GM18517 (cell line): ENCODE measurements at regions not wholly inside any gene's neighbourhood (a gene's known extent, or its start where the extent isn't known, plus 50 kb on each side); places are given as distances from the start of the nearest gene placed in this dataset.

Experiments used
- ATAC-seq: cut with Tn5 transposase; IDR thresholded peaks from one replicate; pipeline ENCODE4 v1.9.1; 2021; ENCODE audit warnings: mild to moderate bottlenecking, moderate library complexity; ENCODE audit not compliant: unreplicated experiment

DNA sequence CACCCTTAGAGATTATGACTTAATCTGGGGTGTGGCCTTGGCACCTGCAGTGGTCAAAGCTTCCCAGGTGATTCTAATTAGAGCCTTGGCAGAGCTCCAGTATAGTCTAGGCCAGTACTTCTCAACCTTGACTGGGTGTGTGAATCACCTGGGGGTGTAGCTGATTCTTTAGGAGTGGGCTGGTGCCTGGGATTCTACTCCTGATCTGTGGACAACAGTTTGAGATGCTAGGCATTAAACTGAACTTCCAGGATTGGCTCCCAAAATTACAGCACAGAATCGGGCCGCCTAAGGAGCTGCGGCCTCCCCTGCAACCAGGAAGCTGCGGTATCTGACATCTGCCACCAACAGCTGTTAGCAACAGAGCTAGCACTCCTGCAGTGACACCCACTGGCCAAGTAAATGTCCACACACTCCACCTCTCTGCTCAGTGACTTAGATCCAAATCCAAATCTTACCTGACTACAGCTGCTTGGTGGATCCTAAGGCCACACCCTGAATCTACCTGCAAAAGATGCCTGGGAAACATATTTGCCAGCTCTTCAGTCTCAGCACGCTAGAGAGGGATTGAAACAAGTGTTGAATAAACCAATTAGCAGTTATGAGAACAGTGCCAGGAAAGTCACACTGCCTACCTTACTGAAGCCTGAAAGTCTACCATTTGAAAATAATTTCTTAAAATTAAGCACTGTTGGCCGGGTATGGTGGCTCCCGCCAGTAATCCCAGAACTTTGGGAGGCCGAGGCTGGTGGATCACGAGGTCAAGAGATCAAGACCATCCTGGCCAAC is 126.7 kb downstream of the UNC5CL start:
- peak; percentile 73 for ATAC-seq

GRCh38 chr6:40910260-40910893 is 128.6 kb downstream of the UNC5CL start:
- no peak for ATAC-seq

DNA sequence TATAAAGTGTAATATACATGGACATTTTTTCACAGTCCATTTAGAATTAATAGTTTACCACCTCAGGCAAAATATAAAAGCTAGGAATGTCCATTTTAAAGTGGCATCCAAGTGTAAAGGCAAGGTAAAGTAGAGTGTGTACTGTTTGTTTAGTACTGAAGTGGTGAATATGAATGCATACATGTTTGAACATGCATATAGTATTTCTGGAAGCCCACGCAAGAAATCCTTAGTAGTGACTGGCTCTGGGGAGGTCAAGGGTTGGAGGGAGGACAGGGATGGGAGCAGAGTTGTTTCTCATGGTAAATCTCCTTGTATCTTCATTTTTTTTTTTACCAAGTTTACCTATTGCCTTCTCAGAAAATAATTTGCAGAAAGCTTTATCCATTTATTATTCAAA is 129.2 kb downstream of the UNC5CL start:
- ATAC-seq = no peak

DNA sequence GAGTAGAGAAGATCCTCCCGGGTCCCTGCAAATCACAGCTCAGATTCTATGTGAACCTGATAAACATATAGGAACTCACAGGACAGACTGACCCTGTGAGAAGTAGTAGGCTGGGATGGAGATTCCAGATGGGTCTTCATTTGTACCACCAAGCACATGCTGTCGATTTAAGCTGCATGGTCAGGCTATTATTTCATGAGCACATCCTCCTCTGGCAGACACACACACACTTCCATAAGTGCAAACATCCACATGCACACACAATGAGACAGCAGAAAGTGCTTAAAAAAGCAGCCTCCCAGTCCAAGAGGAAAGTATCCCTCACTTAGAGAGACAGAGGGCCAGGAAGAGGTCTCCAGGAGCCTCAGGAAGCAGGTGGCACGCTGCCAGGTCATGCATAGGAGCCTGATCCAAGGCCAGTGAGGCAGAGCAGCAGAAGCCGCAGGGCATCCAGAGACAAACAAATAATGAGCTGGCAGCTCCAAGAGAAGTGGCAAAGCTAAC is 131.8 kb downstream of the UNC5CL start:
- no peak for ATAC-seq

DNA sequence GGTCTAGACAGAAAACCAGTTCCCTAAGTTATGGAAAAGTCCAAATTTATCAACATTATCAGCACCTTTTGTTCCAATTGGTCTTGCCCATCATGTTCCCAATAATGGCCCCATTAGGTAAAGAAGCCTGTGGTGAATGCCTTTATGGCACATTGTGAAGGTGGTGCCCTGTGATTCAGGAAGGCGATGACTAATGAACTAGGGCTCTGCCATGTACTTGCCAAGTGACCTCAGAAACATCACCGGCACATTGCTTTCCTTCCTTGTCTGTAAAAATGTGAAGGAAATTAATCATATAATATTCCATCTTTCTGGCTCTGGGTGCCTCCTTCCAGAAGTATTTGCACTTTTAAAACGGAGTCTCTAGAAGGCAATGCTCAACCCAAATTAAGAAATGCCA is 132.3 kb downstream of the UNC5CL start:
- ATAC-seq = no peak

- no peak for ATAC-seq
Observed at GRCh38 chr6:40904583-40905194, 134.3 kb downstream of the UNC5CL start.

DNA sequence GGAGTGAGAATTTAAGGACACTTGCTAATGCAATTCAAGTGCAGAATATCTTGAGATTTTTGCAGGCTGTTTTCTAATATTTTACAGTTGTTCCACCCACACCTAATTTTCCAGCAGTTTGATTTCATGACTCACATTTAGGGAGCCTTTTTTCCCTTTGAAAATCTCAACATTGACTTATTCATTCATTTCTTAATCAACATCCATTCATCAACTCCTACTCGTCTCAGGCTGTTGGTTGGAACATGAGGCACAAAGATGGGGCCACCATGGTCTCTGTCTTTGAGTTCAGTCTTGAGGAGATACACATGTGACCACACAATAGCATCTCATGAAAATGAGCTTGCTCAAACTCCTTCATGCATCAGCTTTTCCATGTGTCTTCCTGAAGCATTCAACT is 135.6 kb downstream of the UNC5CL start:
- ATAC-seq = no peak

GRCh38 chr6:40901322-40902055 is 137.5 kb downstream of the UNC5CL start:
- no peak for ATAC-seq

DNA sequence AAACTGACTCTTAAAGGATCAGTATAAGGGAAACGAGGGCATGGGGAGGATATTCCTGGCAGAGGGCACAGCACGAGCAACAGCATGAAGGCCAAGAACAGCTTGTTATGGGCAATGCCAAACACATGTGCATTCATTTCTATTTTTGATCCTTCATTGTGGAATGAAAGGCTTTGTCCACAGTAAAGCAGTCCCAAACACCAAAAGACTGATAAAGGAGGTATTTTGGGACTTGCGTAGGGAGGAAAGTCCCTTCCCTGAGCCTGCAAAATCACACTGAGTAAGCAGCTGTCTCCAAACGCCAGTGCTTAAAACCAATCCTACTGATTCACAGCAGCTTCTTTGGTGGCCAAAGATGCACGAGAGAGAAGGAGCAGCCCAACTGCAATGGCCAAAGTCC is 138.2 kb downstream of the UNC5CL start:
- no peak for ATAC-seq

- no peak for ATAC-seq
Observed at GRCh38 chr6:40899684-40900155, 139.3 kb downstream of the UNC5CL start.

- ATAC-seq = no peak
Observed at GRCh38 chr6:40898073-40898472, 140.9 kb downstream of the UNC5CL start.

DNA sequence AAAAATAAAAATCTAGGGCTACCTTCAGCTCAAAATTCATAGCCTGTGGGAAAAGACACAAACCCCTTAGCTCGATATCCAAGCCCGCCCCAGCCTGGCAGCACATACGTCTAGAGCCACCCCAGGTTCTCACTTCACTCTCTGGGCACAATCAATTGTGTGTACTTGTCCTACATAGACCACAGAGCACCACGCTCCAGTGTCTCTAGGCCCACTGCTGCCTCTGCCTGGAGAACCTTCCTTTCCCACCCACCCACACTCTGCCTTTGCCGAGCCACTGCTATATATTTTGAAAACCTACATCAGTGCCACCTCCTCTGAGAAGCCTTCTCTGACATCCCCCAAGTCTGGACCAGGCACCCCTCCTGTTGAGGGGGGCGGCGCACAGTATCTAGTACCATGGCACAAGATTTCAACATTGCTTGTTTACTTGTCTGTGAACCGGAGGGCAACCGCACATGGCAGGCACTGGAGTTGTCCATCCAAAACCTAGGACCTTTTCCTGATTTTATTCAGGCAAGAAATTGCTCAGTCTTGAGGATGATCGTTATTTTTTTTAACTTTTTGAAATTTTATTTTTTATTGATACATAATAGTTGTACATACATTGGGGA is 141.5 kb downstream of the UNC5CL start:
- ATAC-seq = no peak

DNA sequence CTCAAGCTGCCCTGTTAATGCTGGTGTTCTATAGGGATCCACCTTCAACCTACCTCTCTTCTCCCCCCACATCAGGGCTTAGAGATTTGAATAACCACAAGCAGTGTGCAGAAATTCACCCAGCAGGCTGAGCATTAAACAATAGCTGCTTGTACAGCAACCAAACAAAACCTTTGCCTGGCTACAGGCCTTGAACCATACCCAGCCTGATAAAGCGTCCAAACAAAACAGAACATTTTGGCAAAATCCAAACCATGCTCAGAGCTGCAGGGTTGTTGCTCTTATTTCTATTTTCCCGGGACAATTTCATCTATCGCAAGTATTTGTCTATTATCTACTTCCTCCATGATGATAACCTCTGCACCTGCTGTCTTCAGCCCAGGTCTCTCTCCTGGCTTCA is 142.3 kb downstream of the UNC5CL start:
- ATAC-seq = no peak

DNA sequence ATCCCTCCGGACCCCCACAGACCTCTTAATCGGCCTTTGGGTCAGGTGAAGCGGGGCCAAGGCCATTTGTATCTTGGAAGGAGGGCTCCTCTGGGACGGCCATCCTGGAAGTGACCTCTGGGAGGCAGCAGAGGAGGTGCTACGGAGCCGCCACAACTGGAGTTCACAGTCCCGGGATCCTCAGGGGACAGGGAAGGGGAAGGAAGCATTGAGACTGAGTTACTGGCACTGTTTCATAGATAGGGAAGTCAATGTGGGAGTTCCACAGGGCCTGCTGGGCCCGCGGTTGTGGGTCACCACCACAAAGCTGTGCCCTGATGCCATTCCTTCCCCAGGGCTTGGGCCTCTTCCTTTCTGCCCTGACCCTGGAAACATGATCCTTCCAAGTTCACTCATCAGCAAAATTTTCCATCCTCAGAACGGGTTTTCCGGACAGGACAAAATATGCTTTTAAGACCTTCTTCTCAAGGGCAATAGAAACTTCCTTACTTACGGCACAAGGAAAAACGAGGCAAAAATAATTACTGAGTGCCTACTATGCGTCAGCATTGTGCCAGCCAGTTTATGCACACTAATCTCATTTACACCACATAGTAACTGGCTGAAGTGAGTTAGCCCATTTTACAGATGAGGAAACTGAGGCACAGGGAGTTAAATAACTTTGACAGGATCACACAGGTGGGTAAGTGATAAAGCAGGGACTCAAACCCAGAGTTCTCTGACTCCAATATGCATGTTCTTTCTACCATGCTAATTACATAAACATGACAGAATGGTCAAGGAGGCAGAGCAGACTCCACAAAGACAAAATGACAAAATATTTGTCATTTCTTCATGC is 143.8 kb downstream of the UNC5CL start:
- ATAC-seq = no peak

GRCh38 chr6:40893021-40893420 is 146.0 kb downstream of the UNC5CL start:
- no peak for ATAC-seq

DNA sequence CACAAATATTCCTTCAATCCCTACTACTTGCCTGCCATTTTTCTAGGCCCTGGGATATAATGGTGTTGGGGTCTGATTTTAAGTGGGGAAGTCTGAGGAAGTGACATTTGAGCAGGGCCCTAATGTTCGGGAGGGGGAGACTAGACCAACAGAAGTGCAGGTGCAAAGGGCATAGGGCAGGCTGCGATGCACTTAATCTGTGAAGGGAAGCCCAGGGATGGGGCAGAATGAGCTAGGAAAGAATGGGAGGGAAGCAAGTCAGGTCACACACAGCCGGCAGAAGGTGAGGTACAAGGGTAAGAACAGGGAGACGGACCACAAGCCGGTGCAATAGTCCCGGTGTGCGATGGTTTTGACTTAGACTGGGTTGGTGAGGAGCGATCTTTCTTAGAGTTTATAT is 146.8 kb downstream of the UNC5CL start:
- ATAC-seq = no peak

GRCh38 chr6:40891686-40892085 is 147.3 kb downstream of the UNC5CL start:
- ATAC-seq = no peak

- ATAC-seq = no peak
Observed at GRCh38 chr6:40891131-40891530, 147.9 kb downstream of the UNC5CL start.

- ATAC-seq = no peak
Observed at GRCh38 chr6:40889137-40889832, 149.7 kb downstream of the UNC5CL start.
